Hematopoietic multipotent progenitor cell treated with erythropoietin and hydrocortisone succinate and interleukin-3 and kit ligand, for 17 days (in vitro differentiated cells): ENCODE measurements at regions not wholly inside any gene's neighbourhood (a gene's known extent, or its start where the extent isn't known, plus 50 kb on each side); places are given as distances from the start of the nearest gene placed in this dataset.
"Not testable (repeated sequence)": the region's sequence is repeated elsewhere in the genome, so short reads cannot be mapped to it uniquely, and the experiment has no call there.

Source experiments
- DNase-seq: peaks from one replicate; pipeline ENCODE4 v3.0.0-alpha.2; 2015; ENCODE audit warnings: low spot score

DNA sequence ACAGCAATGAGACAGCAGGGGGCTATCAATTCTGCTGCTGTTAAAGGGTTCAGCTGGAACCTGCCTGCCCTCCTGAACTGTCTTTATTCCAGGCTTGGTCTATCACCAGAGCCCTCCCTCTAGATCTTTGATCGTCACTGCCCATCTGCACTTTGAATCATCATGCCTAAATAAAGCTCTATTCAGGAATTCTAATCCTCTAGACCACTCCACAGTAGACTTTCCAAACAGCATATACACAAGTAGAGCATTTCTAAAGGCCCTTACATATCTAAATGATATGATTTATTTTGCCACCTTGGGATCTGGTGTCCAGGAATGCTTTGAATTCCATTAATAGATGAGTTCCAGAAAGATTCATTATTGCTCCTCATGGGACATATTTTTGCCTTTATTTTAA is 542.1 kb upstream of the SYT4 start:
- no peak for DNase-seq

GRCh38 chr18:43819873-43820272 is 542.6 kb upstream of the SYT4 start:
- DNase-seq: no peak

GRCh38 chr18:43825768-43826167 is 548.5 kb upstream of the SYT4 start:
- no peak for DNase-seq

DNA sequence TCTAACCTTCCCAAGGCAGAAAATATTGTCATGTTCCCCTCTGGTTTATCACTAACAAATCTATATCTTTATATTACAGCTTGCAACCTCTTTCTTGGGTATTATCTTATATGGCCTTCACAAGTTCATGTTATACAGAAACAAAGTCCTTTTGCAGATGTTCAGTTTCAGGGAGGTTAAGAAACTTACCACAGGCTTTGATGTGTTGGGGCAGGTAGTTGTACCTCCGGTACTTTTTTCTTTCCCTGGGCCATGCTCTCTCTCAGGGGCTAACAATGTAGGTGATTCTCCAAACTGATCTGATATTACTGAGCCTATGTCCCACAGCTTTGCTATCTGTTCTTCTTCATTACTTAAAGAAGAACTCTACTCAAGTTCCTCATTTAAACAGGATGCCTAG is 548.9 kb upstream of the SYT4 start:
- no peak for DNase-seq

DNA sequence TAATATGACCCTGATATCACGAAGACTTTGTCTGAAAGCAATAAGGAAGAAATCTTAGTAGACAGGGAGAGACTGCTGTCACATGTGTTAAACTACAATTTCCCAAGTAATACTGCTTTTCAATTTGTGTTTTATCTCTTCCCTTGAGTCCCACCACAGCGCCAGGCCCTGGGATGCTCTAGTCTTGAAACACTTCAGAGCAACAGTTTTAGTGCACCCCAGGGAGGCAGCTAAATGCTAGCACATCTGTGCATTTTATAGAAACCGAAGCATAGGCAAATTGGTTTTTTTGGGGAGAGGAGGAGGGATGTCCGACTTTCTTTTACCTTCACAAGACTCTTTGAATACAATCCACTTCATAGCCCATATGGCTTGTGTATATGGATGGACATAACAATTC is 550.0 kb upstream of the SYT4 start:
- no peak for DNase-seq

- no peak for DNase-seq
Measured at GRCh38 chr18:43830303-43830702, 553.0 kb upstream of the SYT4 start.

DNA sequence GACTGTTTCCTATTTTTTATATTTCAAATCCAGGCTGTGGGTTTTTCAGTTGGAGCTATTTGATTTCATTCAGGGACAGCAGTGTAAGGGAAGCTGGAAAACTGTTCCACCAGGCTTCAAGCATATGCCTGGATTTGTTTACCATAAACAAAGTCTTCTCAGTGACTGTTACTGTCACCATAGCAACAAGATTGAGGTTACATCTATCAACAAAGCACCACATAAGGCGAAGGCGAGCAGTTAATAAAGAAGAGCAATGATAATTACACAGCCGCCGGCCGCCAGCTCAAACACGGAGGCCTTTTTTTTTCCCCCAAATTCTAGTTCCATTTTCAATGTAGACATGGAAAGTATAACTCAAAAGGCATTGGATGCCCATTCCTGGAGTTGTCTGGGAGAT is 553.7 kb upstream of the SYT4 start:
- DNase-seq: no peak

DNA sequence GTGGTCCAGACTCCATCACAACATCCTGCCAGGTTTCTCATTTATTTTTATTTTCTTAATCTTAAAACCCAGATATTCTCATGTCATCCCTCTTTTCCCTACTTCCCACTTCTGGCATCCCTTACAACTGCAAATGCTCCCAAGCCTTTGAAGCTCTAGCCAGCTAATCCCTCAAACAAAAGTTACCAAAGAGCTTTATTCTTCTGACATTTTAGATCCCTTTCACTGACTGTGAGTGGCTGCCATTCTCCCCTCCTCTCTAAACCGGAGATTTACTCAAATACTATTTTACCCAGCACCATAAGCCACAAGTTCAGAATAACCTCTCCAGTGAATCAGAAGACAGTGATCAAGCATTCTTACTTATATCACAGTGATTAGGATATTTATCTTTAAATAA is 569.0 kb upstream of the SYT4 start:
- no peak for DNase-seq

DNA sequence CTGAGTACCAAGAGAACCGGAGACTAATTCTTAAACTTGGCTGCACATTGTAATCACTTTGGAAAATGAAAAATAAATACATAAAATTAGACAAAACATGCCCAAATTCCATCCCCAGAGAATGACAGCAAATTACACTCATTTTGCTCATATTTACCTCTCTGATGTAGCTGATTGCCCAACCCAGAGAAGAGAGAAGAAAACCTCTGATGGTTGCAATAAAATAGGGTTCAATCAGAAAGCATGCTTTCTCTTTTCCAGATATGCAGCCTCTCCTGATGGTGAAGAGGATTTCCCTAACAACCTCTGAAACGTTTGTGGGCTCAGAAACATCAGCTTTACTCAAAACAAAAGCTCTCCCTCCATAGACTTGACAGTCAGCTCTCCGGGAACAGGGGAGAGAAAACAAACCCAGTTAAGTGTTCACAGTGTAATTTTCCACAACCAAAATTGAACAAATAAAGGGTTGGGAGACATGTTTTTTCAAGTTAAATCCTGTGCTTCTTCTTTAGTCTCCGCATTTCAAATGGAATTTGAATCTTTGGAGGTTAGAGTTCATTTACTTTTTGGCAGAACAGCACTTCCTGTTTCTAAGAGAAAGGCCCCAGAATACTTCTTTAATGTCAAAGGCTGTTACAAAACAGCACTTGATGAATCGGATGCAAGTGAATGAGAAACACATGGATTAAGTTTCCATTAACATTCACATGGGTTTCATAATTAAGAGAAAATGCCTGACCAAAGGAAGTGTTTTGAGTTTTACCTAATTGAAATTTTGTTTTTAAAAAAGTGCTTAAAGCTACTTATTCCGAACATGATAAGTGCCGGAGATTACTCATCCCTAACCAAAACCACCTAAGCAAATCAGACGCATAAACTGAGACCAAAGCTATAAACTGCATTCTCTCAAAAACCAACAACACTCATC is 570.1 kb upstream of the SYT4 start:
- DNase-seq: no peak

DNA sequence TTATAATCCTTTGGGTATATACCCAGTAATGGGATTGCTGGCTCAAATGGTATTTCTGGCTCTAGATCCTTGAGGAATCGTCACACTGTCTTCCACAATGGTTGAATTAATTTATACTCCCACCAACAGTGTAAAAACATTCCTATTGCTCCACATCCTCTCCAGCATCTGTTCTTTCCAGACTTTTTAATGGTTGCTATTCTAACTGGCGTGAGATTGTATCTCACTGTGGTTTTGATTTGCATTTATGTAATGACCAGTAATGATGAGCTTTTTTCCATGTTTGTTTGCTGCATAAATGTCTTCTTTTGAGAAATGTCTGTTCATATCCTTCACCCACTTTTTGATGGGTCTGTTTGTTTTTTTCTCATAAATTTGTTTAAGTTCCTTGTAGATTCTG is 572.5 kb upstream of the SYT4 start:
- not testable (repeated sequence) for DNase-seq

DNA sequence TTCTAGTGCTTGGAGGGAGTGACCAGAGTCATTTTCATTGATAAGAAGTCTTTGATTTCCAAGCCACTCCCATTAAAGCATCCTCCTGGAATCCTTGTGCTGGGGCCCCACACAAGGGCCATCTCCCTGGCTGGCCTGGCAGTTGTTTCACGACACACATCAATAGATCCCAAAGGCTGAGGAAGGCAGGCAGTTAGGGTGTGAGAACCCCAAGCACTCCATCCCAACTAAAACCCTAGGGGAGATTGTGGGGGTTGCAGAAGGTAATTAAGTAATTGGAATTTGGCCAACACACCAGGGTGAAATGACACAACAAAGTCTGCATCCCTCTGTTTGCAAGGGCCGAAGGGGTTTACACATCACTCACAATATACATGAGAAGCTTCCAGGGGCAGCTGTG is 578.1 kb upstream of the SYT4 start:
- DNase-seq: no peak

- no peak for DNase-seq
Measured at GRCh38 chr18:43863180-43863579, 585.9 kb upstream of the SYT4 start.

GRCh38 chr18:43866696-43867095 is 589.4 kb upstream of the SYT4 start:
- DNase-seq: no peak

GRCh38 chr18:43868497-43868995 is 591.3 kb upstream of the SYT4 start:
- no peak for DNase-seq

DNA sequence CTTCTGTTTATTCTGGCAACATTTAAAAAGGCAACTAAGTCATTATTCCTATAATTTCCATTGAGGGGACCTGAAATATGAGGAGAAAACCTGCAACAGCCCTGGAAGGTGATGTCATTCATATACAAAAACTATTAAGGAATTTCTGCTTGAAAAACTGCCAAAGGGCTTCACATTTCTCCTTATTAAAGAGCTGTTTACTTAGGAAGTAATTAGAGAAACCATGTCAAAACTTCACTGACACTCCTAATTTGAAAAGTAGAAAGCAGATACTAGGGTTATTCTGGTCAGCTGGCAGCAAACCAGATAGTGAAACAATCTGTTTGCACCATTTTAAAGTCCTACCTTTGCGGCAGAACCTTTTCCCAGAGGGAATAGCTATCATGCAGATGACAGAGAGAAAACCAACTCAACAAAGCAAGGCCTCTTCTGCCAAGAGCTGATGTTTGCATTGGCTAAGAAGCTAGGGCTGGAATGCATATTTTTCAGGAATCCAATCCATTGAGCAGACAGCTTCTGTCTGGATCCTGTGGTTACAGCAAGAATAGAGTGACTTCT is 592.2 kb upstream of the SYT4 start:
- no peak for DNase-seq

GRCh38 chr18:43870626-43871025 is 593.3 kb upstream of the SYT4 start:
- no peak for DNase-seq

GRCh38 chr18:43875511-43875910 is 598.2 kb upstream of the SYT4 start:
- no peak for DNase-seq

DNA sequence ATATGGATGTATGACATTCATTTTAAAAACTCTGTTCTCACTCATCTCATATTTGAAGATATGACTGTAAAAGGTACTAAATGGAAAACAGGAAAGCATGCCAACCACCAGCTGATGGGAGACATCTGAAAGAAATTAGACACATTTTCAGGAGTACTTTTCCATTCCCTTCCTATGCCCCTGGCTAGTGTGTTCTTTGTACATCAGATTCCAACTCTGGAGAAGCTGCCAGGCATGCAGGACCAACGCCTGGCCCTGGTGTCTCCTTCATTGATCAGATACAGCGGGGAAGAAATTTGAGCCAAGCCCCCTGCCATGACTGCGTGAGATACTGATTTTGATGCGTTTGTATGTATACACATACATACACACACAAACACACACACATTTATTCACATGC is 599.0 kb upstream of the SYT4 start:
- DNase-seq: no peak

DNA sequence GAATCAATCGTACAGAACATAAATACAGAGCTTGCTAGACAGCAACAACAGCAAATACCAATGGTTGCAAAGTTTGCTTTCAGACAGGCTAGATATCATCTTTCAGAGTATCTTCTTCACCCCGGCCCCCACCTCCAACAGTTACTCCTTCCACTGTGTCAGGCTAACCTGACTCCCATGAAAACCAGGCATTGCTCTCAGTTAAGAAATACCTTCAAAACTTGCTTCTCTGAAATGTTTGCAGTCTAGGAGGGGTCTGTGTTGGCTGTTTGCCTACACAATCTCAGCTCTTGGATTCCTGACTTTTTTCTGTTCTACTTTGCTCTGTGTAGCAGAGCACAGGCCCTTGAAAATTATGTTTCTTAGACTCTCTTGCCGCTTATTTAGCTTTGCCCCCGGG is 599.5 kb upstream of the SYT4 start:
- no peak for DNase-seq

DNA sequence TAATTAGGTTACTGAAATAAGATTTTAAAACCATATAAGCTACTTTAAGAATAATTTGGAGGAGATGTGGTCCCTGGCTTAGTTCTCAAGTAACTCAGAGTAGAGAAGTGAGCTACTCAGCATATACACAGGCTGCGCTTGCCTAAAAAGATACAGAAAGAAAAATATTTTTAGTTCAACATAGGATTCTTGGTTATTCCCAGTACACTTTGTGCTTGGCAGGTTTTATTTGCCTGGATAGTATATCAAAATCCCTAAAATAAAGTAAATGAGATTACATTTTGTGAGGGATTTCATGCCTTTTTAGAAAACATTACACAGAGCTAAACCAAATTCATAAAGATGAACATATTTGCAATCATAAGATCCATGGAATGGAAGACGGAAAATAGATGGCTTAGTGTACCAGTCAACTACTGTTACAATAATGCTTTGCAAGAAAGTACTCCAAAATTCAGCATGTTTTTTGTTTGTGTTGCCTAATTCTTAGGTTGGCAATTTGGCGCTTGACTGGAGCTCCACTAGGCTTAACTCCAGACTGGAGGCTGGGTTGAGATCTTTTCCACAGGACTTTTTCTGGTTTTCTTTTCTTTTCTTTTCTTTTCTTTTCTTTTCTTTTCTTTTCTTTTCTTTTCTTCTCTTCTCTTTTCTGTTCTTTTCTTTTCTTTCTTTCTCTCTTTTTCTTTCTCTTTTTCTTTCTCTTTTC is 600.5 kb upstream of the SYT4 start:
- DNase-seq: no peak

DNA sequence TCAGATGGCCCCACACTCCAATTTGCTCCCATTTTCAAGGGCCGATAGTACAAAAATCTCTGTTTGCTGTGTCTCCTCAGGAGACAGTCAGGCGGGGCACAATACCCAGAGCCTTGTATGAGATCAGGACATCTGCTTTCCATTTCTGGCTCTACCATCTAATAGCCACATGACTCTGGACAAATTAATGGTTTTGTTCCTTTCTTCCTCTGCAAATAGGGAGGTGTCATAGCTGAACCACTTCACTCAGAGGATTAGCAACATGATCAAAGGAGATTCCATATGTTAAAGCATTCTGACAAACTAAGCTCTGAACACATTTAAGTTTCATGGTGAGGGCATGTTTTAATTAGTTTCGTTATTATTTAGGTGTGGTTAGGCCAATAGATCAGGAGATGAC is 602.1 kb upstream of the SYT4 start:
- no peak for DNase-seq

DNA sequence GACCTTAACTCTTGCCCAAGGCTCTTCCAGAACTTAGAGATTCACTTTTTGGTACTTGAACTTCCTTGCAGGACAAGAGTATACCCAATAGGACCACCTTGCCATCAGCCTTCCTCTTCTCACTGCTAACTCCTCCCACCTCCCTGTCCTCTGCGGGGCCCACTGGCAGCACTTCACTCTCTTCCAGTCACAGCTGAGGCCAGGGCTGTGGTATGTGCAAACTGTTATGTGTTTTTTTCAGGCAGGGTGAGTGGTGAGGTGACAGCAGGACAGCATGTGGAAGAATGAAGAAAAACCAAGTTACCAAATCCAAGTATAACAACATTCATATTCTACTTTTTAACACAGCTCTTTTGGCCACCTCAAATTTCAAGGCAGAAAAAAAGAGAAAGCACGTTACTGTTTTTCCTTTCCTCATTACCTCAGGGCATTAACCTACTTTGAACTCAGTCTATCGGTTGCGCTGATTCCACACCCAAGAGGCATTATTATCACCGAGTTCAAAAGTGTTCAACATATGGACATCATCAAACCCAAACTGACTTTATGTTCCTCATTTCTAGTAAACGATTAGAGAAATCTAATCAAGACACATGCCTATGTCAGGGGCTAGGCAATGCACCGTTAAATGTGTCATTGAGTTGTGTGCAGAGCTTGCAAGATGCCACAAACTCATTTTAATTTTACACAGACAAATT is 605.2 kb upstream of the SYT4 start:
- no peak for DNase-seq
